GM13977 (cell line): ENCODE measurements at regions not wholly inside any gene's neighbourhood (a gene's known extent, or its start where the extent isn't known, plus 50 kb on each side); places are given as distances from the start of the nearest gene placed in this dataset.

Experiments
- DNase-seq: peaks from one replicate; pipeline ENCODE4 v3.0.0; 2012; ENCODE audit warnings: low spot score
- CTCF ChIP-seq: IDR thresholded peaks from 2 replicates; pipeline ENCODE4 v1.5.1; 2012; ENCODE audit warnings: mild to moderate bottlenecking, control low read depth; ENCODE audit not compliant: insufficient read depth; ENCODE audit errors: extremely low read depth, missing control alignments
- in situ Hi-C: fragments of 300-500 bp; cut with MboI; formaldehyde crosslinking; loops from one replicate; pipeline ENCODE4 v1.12.0; 2022; ENCODE audit warnings: low sequenced_read_pairs, low pct_unique_long_range_greater_than_20kb, mixed read lengths, inconsistent platforms; ENCODE audit not compliant: unreplicated experiment

GRCh38 chr1:99149952-99150351, 114.3 kb upstream of the PLPPR4 start:
- in situ Hi-C loops, result no loop called here

DNA sequence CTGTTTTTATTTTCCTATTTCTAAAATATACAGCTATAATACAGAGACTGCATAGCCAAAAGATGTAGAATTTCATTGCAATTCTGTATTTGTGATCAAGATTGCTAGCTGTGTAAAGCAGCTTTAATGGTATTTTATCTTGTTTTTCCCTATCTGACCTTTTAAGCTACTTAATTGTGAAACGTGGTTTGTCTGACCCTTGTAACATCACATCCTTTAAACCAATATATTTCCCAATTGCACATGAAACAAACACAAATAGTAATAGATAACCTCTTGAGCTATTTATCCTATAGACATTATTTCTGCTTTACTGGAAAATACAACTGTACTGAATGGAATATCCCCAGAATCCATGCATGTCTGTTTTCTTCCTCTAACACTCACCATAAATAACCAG, 112.2 kb upstream of the PLPPR4 start:
- in situ Hi-C loops, result no loop called here
- no peak for DNase-seq
- no peak for TF ChIP-seq CTCF

More at GRCh38 chr1:99149952-99150351, 114.3 kb upstream of the PLPPR4 start:
- DNase-seq, result no peak
- no peak for TF ChIP-seq CTCF

GRCh38 chr1:99163671-99164070, 100.6 kb upstream of the PLPPR4 start:
- in situ Hi-C loops, result no loop called here

DNA sequence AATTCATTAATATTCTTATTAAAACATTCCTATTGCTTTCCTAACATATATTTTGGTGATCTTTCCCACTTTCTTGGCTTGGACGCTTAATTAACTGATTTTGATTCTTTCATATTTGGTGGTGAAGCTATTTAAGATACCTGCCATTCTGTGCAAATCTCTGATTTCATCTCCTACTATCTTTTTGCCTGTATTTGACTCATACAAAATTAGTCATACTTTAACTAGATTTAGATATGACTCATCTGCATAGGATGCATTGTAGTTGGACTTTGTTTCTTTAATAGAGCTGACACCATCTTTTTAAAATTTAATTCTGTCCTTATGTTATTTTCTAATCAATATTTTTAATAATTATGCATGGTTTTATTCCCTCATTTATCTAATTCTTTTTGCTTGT, 93.8 kb upstream of the PLPPR4 start:
- in situ Hi-C loops, result no loop called here
- no peak for DNase-seq
- no peak for TF ChIP-seq CTCF

More at GRCh38 chr1:99163671-99164070, 100.6 kb upstream of the PLPPR4 start:
- DNase-seq, result no peak
- TF ChIP-seq CTCF, result no peak

DNA sequence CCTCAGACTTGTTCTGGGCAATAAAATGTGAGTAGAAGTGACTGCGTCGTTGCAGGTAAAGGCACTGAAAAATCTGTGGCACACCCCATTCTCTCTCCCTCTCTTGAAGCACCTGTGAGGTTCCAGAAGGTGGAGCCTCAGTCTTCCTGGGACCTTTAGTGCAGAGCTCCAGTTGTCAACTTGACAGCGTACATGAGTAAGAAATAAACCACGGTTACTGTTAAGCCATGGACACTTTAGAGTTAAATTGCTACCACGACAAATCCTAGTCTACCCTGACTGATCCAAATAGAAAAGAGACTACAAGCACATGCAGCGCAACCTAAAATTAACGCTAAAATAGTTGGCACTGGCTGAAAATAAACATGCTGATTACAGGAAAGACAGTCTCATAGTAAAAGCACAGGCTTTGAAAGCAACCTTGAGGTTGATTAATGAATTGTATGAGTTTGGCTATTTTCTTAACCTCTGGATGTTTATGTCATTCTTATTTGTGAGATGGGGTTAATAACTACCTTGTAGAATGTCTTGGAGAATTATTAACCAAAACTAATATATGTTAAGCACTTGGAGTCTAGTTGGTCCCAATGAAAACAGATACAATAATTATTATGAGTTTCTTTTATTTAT, 93.0 kb upstream of the PLPPR4 start:
- TF ChIP-seq CTCF, result no peak
- in situ Hi-C loops, result no loop called here
- no peak for DNase-seq

DNA sequence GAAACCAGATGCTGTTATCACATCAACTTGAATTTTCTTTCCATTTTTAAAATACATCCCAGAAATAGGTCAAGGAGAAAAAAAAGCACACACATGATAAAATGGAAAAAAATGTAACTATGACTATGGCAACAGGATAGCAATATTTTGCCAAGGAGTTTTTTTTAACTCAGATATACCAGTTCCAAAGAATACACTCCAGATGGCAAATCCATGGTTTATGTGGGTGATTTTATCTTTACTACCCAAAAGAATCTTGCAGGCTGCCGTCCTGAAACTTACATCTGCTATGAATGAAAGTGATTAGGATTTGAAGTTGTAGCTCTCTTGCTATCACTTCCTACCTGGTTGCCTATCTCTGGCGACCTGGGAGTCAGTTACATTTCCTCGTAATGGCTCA, 91.0 kb upstream of the PLPPR4 start:
- no peak for TF ChIP-seq CTCF
- in situ Hi-C loops, result no loop called here
- no peak for DNase-seq
